ENCODE measurements at regions not wholly inside any gene's neighbourhood (a gene's known extent, or its start where the extent isn't known, plus 50 kb on each side); places are given as distances from the start of the nearest gene placed in this dataset.

- H3K9me3 ChIP-seq (ENCODE audit: control insufficient read depth in 2 of 2, insufficient read depth in 1 of 2, low read depth in 1 of 2, low read length in 1 of 2), result no peaks in the 10 kb centered on the region
- H3K27me3 ChIP-seq (ENCODE audit: control insufficient read depth in 1 of 2, insufficient read depth in 2 of 2, low read length in 2 of 2), result no peaks in the 10 kb centered on the region
- no peaks in the 10 kb centered on the region for H3K4me1 ChIP-seq (ENCODE audit: control insufficient read depth in 2 of 2, insufficient read depth in 2 of 2, low read length in 1 of 2)
- H3K36me3 ChIP-seq (ENCODE audit: control insufficient read depth in 2 of 2, insufficient read depth in 2 of 2, low read length in 1 of 2), result no peaks in the 10 kb centered on the region
- WGBS, 2 donors, result 91 to 96% methylated on average over 3 of the region's 3 CpGs
- H3K27ac ChIP-seq (ENCODE audit: low read depth in 2 of 2, low read length in 1 of 2), result no peak overlapping the region
- no peak overlapping the region for H3K4me3 ChIP-seq (ENCODE audit: low read depth in 1 of 2, low read length in 2 of 2)
Measured at GRCh38 chr9:14522627-14523379, 170.4 kb downstream of the ZDHHC21 start.

GRCh38 chr9:14520341-14520740 lies 172.9 kb downstream of the ZDHHC21 start:
- no peaks in the 10 kb centered on the region for H3K27me3 ChIP-seq (ENCODE audit: control insufficient read depth in 1 of 2, insufficient read depth in 2 of 2, low read length in 2 of 2)
- WGBS, 2 donors, result 73 to 75% methylated on average over 2 of the region's 2 CpGs
- H3K4me3 ChIP-seq (ENCODE audit: low read depth in 1 of 2, low read length in 2 of 2), result no peak overlapping the region

DNA sequence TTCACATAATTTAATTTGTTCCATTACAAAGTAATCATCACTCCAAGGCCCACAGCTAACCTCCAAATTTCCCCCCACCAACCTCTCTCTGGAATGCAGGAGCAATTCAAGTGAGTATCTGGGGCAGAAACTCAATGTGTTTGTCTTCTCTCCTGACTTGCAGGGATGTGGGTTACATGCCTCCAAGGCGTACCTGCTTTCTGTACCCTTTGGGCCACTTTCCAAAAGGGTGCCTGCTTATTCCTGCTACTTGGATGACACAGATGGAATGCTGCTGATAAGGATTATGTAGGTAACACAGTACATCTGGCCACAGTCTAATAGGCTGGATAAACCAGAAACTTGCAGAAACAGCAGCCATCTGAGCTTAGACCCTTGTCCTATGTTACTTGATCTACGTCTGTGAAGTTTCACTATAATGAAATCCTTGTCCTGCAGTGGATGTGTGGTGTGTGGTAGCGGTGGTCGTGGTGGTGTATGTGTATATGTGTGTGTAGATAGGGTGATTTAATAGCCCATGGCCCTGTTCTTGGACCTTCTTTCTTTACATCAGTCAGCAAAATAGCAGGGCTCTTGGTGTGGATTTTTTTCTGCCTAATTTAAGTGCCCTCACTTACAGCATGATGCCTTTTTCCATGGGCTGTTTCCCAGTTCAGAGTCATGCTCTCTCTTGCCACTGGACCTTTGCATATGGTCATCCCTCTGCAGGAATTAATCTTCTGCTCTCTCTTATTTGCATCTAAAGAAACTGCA lies 175.9 kb downstream of the ZDHHC21 start:
- peaks cover 0 to 2% of the 10 kb centered on the region in 2 donors for H3K9me3 ChIP-seq (ENCODE audit: control insufficient read depth in 2 of 2, insufficient read depth in 1 of 2, low read depth in 1 of 2, low read length in 1 of 2)
- WGBS, 2 donors, result 81 to 87% methylated on average over 4 of the region's 4 CpGs
- H3K36me3 ChIP-seq (ENCODE audit: control insufficient read depth in 2 of 2, insufficient read depth in 2 of 2, low read length in 1 of 2), result no peaks in the 10 kb centered on the region
- no peak overlapping the region for H3K4me3 ChIP-seq (ENCODE audit: low read depth in 1 of 2, low read length in 2 of 2)
- no peaks in the 10 kb centered on the region for H3K27me3 ChIP-seq (ENCODE audit: control insufficient read depth in 1 of 2, insufficient read depth in 2 of 2, low read length in 2 of 2)
- no peak overlapping the region for H3K27ac ChIP-seq (ENCODE audit: low read depth in 2 of 2, low read length in 1 of 2)
- no peaks in the 10 kb centered on the region for H3K4me1 ChIP-seq (ENCODE audit: control insufficient read depth in 2 of 2, insufficient read depth in 2 of 2, low read length in 1 of 2)

More at GRCh38 chr9:14520341-14520740, 172.9 kb downstream of the ZDHHC21 start:
- H3K36me3 ChIP-seq (ENCODE audit: control insufficient read depth in 2 of 2, insufficient read depth in 2 of 2, low read length in 1 of 2), result no peaks in the 10 kb centered on the region
- H3K27ac ChIP-seq (ENCODE audit: low read depth in 2 of 2, low read length in 1 of 2), result no peak overlapping the region
- no peaks in the 10 kb centered on the region for H3K4me1 ChIP-seq (ENCODE audit: control insufficient read depth in 2 of 2, insufficient read depth in 2 of 2, low read length in 1 of 2)
- peaks cover 0 to 2% of the 10 kb centered on the region in 2 donors for H3K9me3 ChIP-seq (ENCODE audit: control insufficient read depth in 2 of 2, insufficient read depth in 1 of 2, low read depth in 1 of 2, low read length in 1 of 2)

DNA sequence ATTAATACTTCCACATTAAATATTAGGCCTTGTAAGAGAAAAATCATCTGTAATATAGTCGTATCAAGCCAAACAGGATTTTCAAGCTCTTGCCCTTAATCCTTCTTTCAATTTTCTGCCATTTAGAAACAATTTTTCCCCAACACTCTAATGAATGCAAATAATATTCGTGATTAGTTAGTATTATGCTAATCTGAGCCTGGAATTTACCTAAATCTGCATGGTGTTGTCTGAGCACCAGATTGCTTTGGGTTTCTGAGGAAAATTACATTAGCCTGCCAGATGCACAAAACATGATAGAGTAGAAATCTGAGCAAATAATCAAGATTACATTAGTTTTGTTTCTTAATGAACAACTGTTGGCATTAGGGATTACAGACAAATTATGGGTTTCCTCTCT lies 176.6 kb downstream of the ZDHHC21 start:
- WGBS, 2 donors, result 57 to 66% methylated on average over 2 of the region's 2 CpGs
- H3K27me3 ChIP-seq (ENCODE audit: control insufficient read depth in 1 of 2, insufficient read depth in 2 of 2, low read length in 2 of 2), result no peaks in the 10 kb centered on the region
- peaks cover 0 to 2% of the 10 kb centered on the region in 2 donors for H3K9me3 ChIP-seq (ENCODE audit: control insufficient read depth in 2 of 2, insufficient read depth in 1 of 2, low read depth in 1 of 2, low read length in 1 of 2)
- no peak overlapping the region for H3K4me3 ChIP-seq (ENCODE audit: low read depth in 1 of 2, low read length in 2 of 2)
- no peaks in the 10 kb centered on the region for H3K36me3 ChIP-seq (ENCODE audit: control insufficient read depth in 2 of 2, insufficient read depth in 2 of 2, low read length in 1 of 2)
- no peaks in the 10 kb centered on the region for H3K4me1 ChIP-seq (ENCODE audit: control insufficient read depth in 2 of 2, insufficient read depth in 2 of 2, low read length in 1 of 2)
- no peak overlapping the region for H3K27ac ChIP-seq (ENCODE audit: low read depth in 2 of 2, low read length in 1 of 2)

GRCh38 chr9:14515571-14516198 lies 177.5 kb downstream of the ZDHHC21 start:
- Histone ChIP-seq H3K9me3 (ENCODE audit: control insufficient read depth in 2 of 2, insufficient read depth in 1 of 2, low read depth in 1 of 2, low read length in 1 of 2) (peaks cover 0 to 2% of the 10 kb centered on the region in 2 donors), H3K4me1 (ENCODE audit: control insufficient read depth in 2 of 2, insufficient read depth in 2 of 2, low read length in 1 of 2) (no peaks in the 10 kb centered on the region), H3K27ac (ENCODE audit: low read depth in 2 of 2, low read length in 1 of 2) (no peak overlapping the region), H3K36me3 (ENCODE audit: control insufficient read depth in 2 of 2, insufficient read depth in 2 of 2, low read length in 1 of 2) (no peaks in the 10 kb centered on the region), H3K27me3 (ENCODE audit: control insufficient read depth in 1 of 2, insufficient read depth in 2 of 2, low read length in 2 of 2) (no peaks in the 10 kb centered on the region), H3K4me3 (ENCODE audit: low read depth in 1 of 2, low read length in 2 of 2) (no peak overlapping the region)
- WGBS, 2 donors, result 66 to 78% methylated on average over 16 of the region's 16 CpGs

GRCh38 chr9:14515049-14515448 lies 178.2 kb downstream of the ZDHHC21 start:
- H3K36me3 ChIP-seq (ENCODE audit: control insufficient read depth in 2 of 2, insufficient read depth in 2 of 2, low read length in 1 of 2), result no peaks in the 10 kb centered on the region
- no peaks in the 10 kb centered on the region for H3K4me1 ChIP-seq (ENCODE audit: control insufficient read depth in 2 of 2, insufficient read depth in 2 of 2, low read length in 1 of 2)
- H3K4me3 ChIP-seq (ENCODE audit: low read depth in 1 of 2, low read length in 2 of 2), result no peak overlapping the region
- no peaks in the 10 kb centered on the region for H3K27me3 ChIP-seq (ENCODE audit: control insufficient read depth in 1 of 2, insufficient read depth in 2 of 2, low read length in 2 of 2)
- no peak overlapping the region for H3K27ac ChIP-seq (ENCODE audit: low read depth in 2 of 2, low read length in 1 of 2)
- WGBS, 2 donors, result 64 to 67% methylated on average over 4 of the region's 4 CpGs
- H3K9me3 ChIP-seq (ENCODE audit: control insufficient read depth in 2 of 2, insufficient read depth in 1 of 2, low read depth in 1 of 2, low read length in 1 of 2), result peaks cover 0 to 2% of the 10 kb centered on the region in 2 donors

GRCh38 chr9:14512942-14513341 lies 180.3 kb downstream of the ZDHHC21 start:
- WGBS, 2 donors, result 88 to 93% methylated on average over 1 of the region's 1 CpG
- Histone ChIP-seq H3K4me3 (ENCODE audit: low read depth in 1 of 2, low read length in 2 of 2) (no peak overlapping the region), H3K27ac (ENCODE audit: low read depth in 2 of 2, low read length in 1 of 2) (no peak overlapping the region), H3K4me1 (ENCODE audit: control insufficient read depth in 2 of 2, insufficient read depth in 2 of 2, low read length in 1 of 2) (no peaks in the 10 kb centered on the region), H3K36me3 (ENCODE audit: control insufficient read depth in 2 of 2, insufficient read depth in 2 of 2, low read length in 1 of 2) (no peaks in the 10 kb centered on the region), H3K9me3 (ENCODE audit: control insufficient read depth in 2 of 2, insufficient read depth in 1 of 2, low read depth in 1 of 2, low read length in 1 of 2) (peaks cover 0 to 2% of the 10 kb centered on the region in 2 donors), H3K27me3 (ENCODE audit: control insufficient read depth in 1 of 2, insufficient read depth in 2 of 2, low read length in 2 of 2) (no peaks in the 10 kb centered on the region)

GRCh38 chr9:14511452-14511851 lies 181.8 kb downstream of the ZDHHC21 start:
- H3K4me3 ChIP-seq (ENCODE audit: low read depth in 1 of 2, low read length in 2 of 2), result no peak overlapping the region
- no peaks in the 10 kb centered on the region for H3K27me3 ChIP-seq (ENCODE audit: control insufficient read depth in 1 of 2, insufficient read depth in 2 of 2, low read length in 2 of 2)

GRCh38 chr9:14508884-14509283 lies 184.3 kb downstream of the ZDHHC21 start:
- Histone ChIP-seq H3K27me3 (ENCODE audit: control insufficient read depth in 1 of 2, insufficient read depth in 2 of 2, low read length in 2 of 2) (no peaks in the 10 kb centered on the region), H3K36me3 (ENCODE audit: control insufficient read depth in 2 of 2, insufficient read depth in 2 of 2, low read length in 1 of 2) (no peaks in the 10 kb centered on the region), H3K27ac (ENCODE audit: low read depth in 2 of 2, low read length in 1 of 2) (no peak overlapping the region), H3K4me1 (ENCODE audit: control insufficient read depth in 2 of 2, insufficient read depth in 2 of 2, low read length in 1 of 2) (no peaks in the 10 kb centered on the region), H3K9me3 (ENCODE audit: control insufficient read depth in 2 of 2, insufficient read depth in 1 of 2, low read depth in 1 of 2, low read length in 1 of 2) (no peaks in the 10 kb centered on the region), H3K4me3 (ENCODE audit: low read depth in 1 of 2, low read length in 2 of 2) (no peak overlapping the region)
- 65 to 73% methylated on average over 2 of the region's 2 CpGs for WGBS, 2 donors

More at GRCh38 chr9:14511452-14511851, 181.8 kb downstream of the ZDHHC21 start:
- no peaks in the 10 kb centered on the region for H3K36me3 ChIP-seq (ENCODE audit: control insufficient read depth in 2 of 2, insufficient read depth in 2 of 2, low read length in 1 of 2)
- H3K27ac ChIP-seq (ENCODE audit: low read depth in 2 of 2, low read length in 1 of 2), result no peak overlapping the region
- H3K4me1 ChIP-seq (ENCODE audit: control insufficient read depth in 2 of 2, insufficient read depth in 2 of 2, low read length in 1 of 2), result no peaks in the 10 kb centered on the region
- H3K9me3 ChIP-seq (ENCODE audit: control insufficient read depth in 2 of 2, insufficient read depth in 1 of 2, low read depth in 1 of 2, low read length in 1 of 2), result peaks cover 0 to 2% of the 10 kb centered on the region in 2 donors

Data from esophagus (tissue), 2 donors.